Naive thymus-derived CD4-positive, alpha-beta T cell (primary cell): ENCODE measurements at regions not wholly inside any gene's neighbourhood (a gene's known extent, or its start where the extent isn't known, plus 50 kb on each side); places are given as distances from the start of the nearest gene placed in this dataset.
"Not testable (repeated sequence)": the region's sequence is repeated elsewhere in the genome, so short reads cannot be mapped to it uniquely, and the experiment has no call there.

Experiments
- ATAC-seq: fragments of 150-1000 bp; cut with Tn5 transposase; 2 replicates; pipeline ENCODE4 v1.10.0; 2021; ENCODE audit warnings: mild to moderate bottlenecking, moderate library complexity
- CTCF ChIA-PET: fragments of 350-600 bp; sonication (Branson Sonifier 250); formaldehyde crosslinking; loops from one replicate; lab custom pipeline; 2021; ENCODE audit warnings: antibody characterized with exemption; lab: Charles Lee
- POLR2A ChIA-PET: fragments of 350-600 bp; sonication (Branson Sonifier 250); formaldehyde crosslinking; loops from one replicate; lab custom pipeline; 2021; ENCODE audit warnings: antibody characterized with exemption, inconsistent platforms; lab: Charles Lee
- DNase-seq, 9 donors: peaks; one replicate each; pipeline versions ENCODE4 v3.0.0 to v3.0.0-alpha.2; 2020 to 2022; ENCODE audit warnings: mixed read lengths in 1 of 9
- H3K27ac ChIP-seq: one replicate; pipeline ENCODE4 v1.7.0; 2013; ENCODE audit warnings: mild to moderate bottlenecking, low read depth, low read length, moderate library complexity
- H3K27me3 ChIP-seq, 2 donors: one replicate each; pipeline ENCODE4 v1.7.0; 2013; ENCODE audit warnings: low read length in 2 of 2, mild to moderate bottlenecking in 2 of 2, moderate library complexity in 2 of 2; ENCODE audit not compliant: control insufficient read depth in 2 of 2, insufficient read depth in 2 of 2
- H3K36me3 ChIP-seq, 3 experiments: 1 replicate in 2 of 3; 2 replicates in 1 of 3; pipeline ENCODE4 v1.7.0; 2013; ENCODE audit warnings: low read length in 3 of 3, mild to moderate bottlenecking in 3 of 3, moderate library complexity in 1 of 3; ENCODE audit not compliant: insufficient read depth in 3 of 3, control insufficient read depth in 2 of 3
- H3K4me1 ChIP-seq, 2 donors: one replicate each; pipeline ENCODE4 v1.7.0; 2013; ENCODE audit warnings: low read length in 2 of 2, mild to moderate bottlenecking in 2 of 2, moderate library complexity in 1 of 2; ENCODE audit not compliant: control insufficient read depth in 2 of 2, insufficient read depth in 2 of 2
- H3K4me3 ChIP-seq: 2 replicates; pipeline ENCODE4 v1.7.0; 2013; ENCODE audit warnings: mild to moderate bottlenecking, low read length
- H3K9me3 ChIP-seq, 3 experiments: 1 replicate in 2 of 3; 2 replicates in 1 of 3; pipeline ENCODE4 v1.7.0; 2013; ENCODE audit warnings: low read length in 3 of 3; ENCODE audit not compliant: control insufficient read depth in 2 of 3
- H3K27ac Mint-ChIP-seq, 9 donors: one replicate each; pipeline ENCODE4 v1.8.0; 2020 to 2022; ENCODE audit warnings: mixed read lengths in 9 of 9, mild to moderate bottlenecking in 8 of 9, moderate library complexity in 5 of 9, inconsistent platforms in 2 of 9
- H3K27me3 Mint-ChIP-seq, 5 donors: one replicate each; pipeline ENCODE4 v1.8.0; 2021 to 2022; ENCODE audit warnings: mixed read lengths in 5 of 5, mild to moderate bottlenecking in 1 of 5
- H3K36me3 Mint-ChIP-seq, 5 donors: one replicate each; pipeline ENCODE4 v1.8.0; 2020 to 2022; ENCODE audit warnings: mixed read lengths in 5 of 5, mild to moderate bottlenecking in 3 of 5, inconsistent platforms in 1 of 5
- H3K4me1 Mint-ChIP-seq, 7 donors: one replicate each; pipeline ENCODE4 v1.8.0; 2020 to 2022; ENCODE audit warnings: mixed read lengths in 7 of 7, mild to moderate bottlenecking in 3 of 7, inconsistent platforms in 1 of 7
- H3K4me3 Mint-ChIP-seq, 10 donors: one replicate each; pipeline ENCODE4 v1.8.0; 2020 to 2022; ENCODE audit warnings: mild to moderate bottlenecking in 10 of 10, mixed read lengths in 10 of 10, moderate library complexity in 6 of 10, inconsistent platforms in 2 of 10
- H3K9me3 Mint-ChIP-seq, 11 donors: one replicate each; pipeline ENCODE4 v1.8.0; 2020 to 2022; ENCODE audit warnings: mixed read lengths in 11 of 11, mild to moderate bottlenecking in 4 of 11, inconsistent platforms in 1 of 11, moderate library complexity in 1 of 11
- intact Hi-C, 2 donors: fragments of 100-400 bp; cut with micrococcal nuclease; formaldehyde crosslinking; loops; one replicate each; pipeline ENCODE4 v1.15.1; 2023

GRCh38 chr6:17218023-17218748 lies 63.0 kb upstream of the RBM24 start:
- H3K4me1 ChIP-seq, result no peaks in the 10 kb centered on the region
- POLR2A ChIA-PET, result no interaction called here
- peaks cover 0 to 5% (median 0%) of the 10 kb centered on the region in 5 donors for H3K36me3 Mint-ChIP-seq

GRCh38 chr6:17218749-17219093 lies 62.4 kb upstream of the RBM24 start:
- no peaks in the 10 kb centered on the region for H3K27me3 ChIP-seq
- no peaks in the 10 kb centered on the region for H3K4me1 ChIP-seq
- intact Hi-C loops, result no loop called here
- no peak for DNase-seq
- ChIA-PET CTCF (interaction anchor here (0.6 kb wide), 1 partner anchor 15 kb away, joined by 3 read pairs; no protein-coding TSS in a partner anchor), POLR2A (no interaction called here)
- Mint-ChIP-seq H3K27me3 (peaks cover 0 to 20% (median 7%) of the 10 kb centered on the region in 5 donors), H3K36me3 (peaks cover 0 to 5% (median 0%) of the 10 kb centered on the region in 5 donors), H3K27ac (no peak overlapping the region), H3K4me1 (no peaks in the 10 kb centered on the region), H3K4me3 (no peak overlapping the region), H3K9me3 (peaks cover 0 to 10% (median 1%) of the 10 kb centered on the region in 11 donors)
- ATAC-seq, result no peak
- H3K9me3 ChIP-seq, result no peaks in the 10 kb centered on the region
- H3K36me3 ChIP-seq, result no peaks in the 10 kb centered on the region
- no peak overlapping the region for H3K4me3 ChIP-seq
- no peak overlapping the region for H3K27ac ChIP-seq

More at GRCh38 chr6:17218023-17218748, 63.0 kb upstream of the RBM24 start:
- no peak overlapping the region for H3K4me3 ChIP-seq
- ATAC-seq (no peak), DNase-seq (no peak)
- no peaks in the 10 kb centered on the region for H3K27me3 ChIP-seq
- Mint-ChIP-seq H3K4me3 (no peak overlapping the region), H3K4me1 (no peaks in the 10 kb centered on the region), H3K27ac (no peak overlapping the region), H3K9me3 (peaks cover 0 to 10% (median 2%) of the 10 kb centered on the region in 11 donors), H3K27me3 (peaks cover 0 to 20% (median 7%) of the 10 kb centered on the region in 5 donors)
- intact Hi-C loops, result no loop called here
- H3K9me3 ChIP-seq, result no peaks in the 10 kb centered on the region
- CTCF ChIA-PET, result interaction anchor here (0.6 kb wide), 1 partner anchor 15 kb away, joined by 3 read pairs; no protein-coding TSS in a partner anchor
- no peak overlapping the region for H3K27ac ChIP-seq
- no peaks in the 10 kb centered on the region for H3K36me3 ChIP-seq

GRCh38 chr6:17219098-17219497 lies 62.1 kb upstream of the RBM24 start:
- ChIA-PET CTCF (no interaction called here), POLR2A (no interaction called here)
- H3K27ac ChIP-seq, result no peak overlapping the region
- H3K4me3 Mint-ChIP-seq, result no peak overlapping the region
- H3K27me3 ChIP-seq, result no peaks in the 10 kb centered on the region
- peaks cover 0 to 12% (median 1%) of the 10 kb centered on the region in 11 donors for H3K9me3 Mint-ChIP-seq
- peaks cover 0 to 20% (median 10%) of the 10 kb centered on the region in 5 donors for H3K27me3 Mint-ChIP-seq
- DNase-seq (no peak), ATAC-seq (no peak)
- H3K36me3 Mint-ChIP-seq, result peaks cover 0 to 5% (median 0%) of the 10 kb centered on the region in 5 donors
- H3K4me3 ChIP-seq, result no peak overlapping the region
- no peaks in the 10 kb centered on the region for H3K9me3 ChIP-seq
- intact Hi-C loops, result no loop called here
- H3K36me3 ChIP-seq, result no peaks in the 10 kb centered on the region
- H3K4me1 Mint-ChIP-seq, result no peaks in the 10 kb centered on the region
- no peaks in the 10 kb centered on the region for H3K4me1 ChIP-seq
- no peak overlapping the region for H3K27ac Mint-ChIP-seq

GRCh38 chr6:17220040-17220910 lies 60.9 kb upstream of the RBM24 start:
- Histone ChIP-seq H3K27me3 (no peaks in the 10 kb centered on the region), H3K9me3 (no peaks in the 10 kb centered on the region), H3K27ac (no peak overlapping the region), H3K36me3 (no peaks in the 10 kb centered on the region), H3K4me1 (no peaks in the 10 kb centered on the region), H3K4me3 (no peak overlapping the region)
- H3K27ac Mint-ChIP-seq, result no peak overlapping the region
- H3K4me3 Mint-ChIP-seq, result no peak overlapping the region
- DNase-seq, result no peak
- H3K36me3 Mint-ChIP-seq, result peaks cover 0 to 5% (median 0%) of the 10 kb centered on the region in 5 donors
- peaks cover 0 to 14% (median 11%) of the 10 kb centered on the region in 5 donors for H3K27me3 Mint-ChIP-seq
- intact Hi-C loops, result no loop called here
- H3K9me3 Mint-ChIP-seq, result peaks cover 0 to 15% (median 2%) of the 10 kb centered on the region in 11 donors
- no peak for ATAC-seq
- ChIA-PET CTCF (no interaction called here), POLR2A (no interaction called here)
- H3K4me1 Mint-ChIP-seq, result no peaks in the 10 kb centered on the region

GRCh38 chr6:17224056-17224455 lies 57.1 kb upstream of the RBM24 start:
- H3K27me3 ChIP-seq, result no peaks in the 10 kb centered on the region
- Mint-ChIP-seq H3K4me1 (no peaks in the 10 kb centered on the region), H3K27me3 (peaks cover 0 to 10% (median 5%) of the 10 kb centered on the region in 5 donors), H3K9me3 (peaks cover 0 to 5% (median 0%) of the 10 kb centered on the region in 11 donors), H3K4me3 (no peak overlapping the region), H3K36me3 (no peaks in the 10 kb centered on the region), H3K27ac (no peak overlapping the region)
- no peaks in the 10 kb centered on the region for H3K9me3 ChIP-seq
- ATAC-seq (no peak), DNase-seq (no peak)
- H3K27ac ChIP-seq, result no peak overlapping the region
- H3K36me3 ChIP-seq, result no peaks in the 10 kb centered on the region
- no peaks in the 10 kb centered on the region for H3K4me1 ChIP-seq
- intact Hi-C loops, result no loop called here
- H3K4me3 ChIP-seq, result no peak overlapping the region
- POLR2A ChIA-PET, result no interaction called here
- CTCF ChIA-PET, result no interaction called here

GRCh38 chr6:17224501-17224900 lies 56.7 kb upstream of the RBM24 start:
- POLR2A ChIA-PET, result not testable (repeated sequence)

More at GRCh38 chr6:17224501-17224900, 56.7 kb upstream of the RBM24 start:
- H3K27me3 ChIP-seq, H3K9me3 ChIP-seq, H3K27ac ChIP-seq, H3K4me3 Mint-ChIP-seq, CTCF ChIA-PET, H3K4me1 Mint-ChIP-seq, intact Hi-C loops, H3K36me3 ChIP-seq, H3K27ac Mint-ChIP-seq, H3K36me3 Mint-ChIP-seq, DNase-seq, ATAC-seq, H3K9me3 Mint-ChIP-seq, H3K4me1 ChIP-seq, H3K4me3 ChIP-seq: not testable (repeated sequence)
- H3K27me3 Mint-ChIP-seq, result peaks cover 0 to 11% (median 5%) of the 10 kb centered on the region in 5 donors
